CD14-positive monocyte (primary cell): ENCODE measurements at regions not wholly inside any gene's neighbourhood (a gene's known extent, or its start where the extent isn't known, plus 50 kb on each side); places are given as distances from the start of the nearest gene placed in this dataset.

Source experiments
- DNase-seq, 3 donors: peaks; one replicate each; pipeline ENCODE4 v3.0.0-alpha.2; 2011 to 2022
- H2AFZ ChIP-seq: 2 replicates; pipeline ENCODE4 v1.6.0; 2012; ENCODE audit warnings: mild to moderate bottlenecking, low read depth, low read length, inconsistent platforms; ENCODE audit not compliant: insufficient read depth, poor library complexity, severe bottlenecking
- H3K27ac ChIP-seq, 2 donors: 1 replicate in 1 of 2; 2 replicates in 1 of 2; pipeline ENCODE4 v1.5.1; 2012 to 2013; ENCODE audit warnings: low read length in 2 of 2, control low read depth in 1 of 2, inconsistent platforms in 1 of 2, low read depth in 1 of 2, mild to moderate bottlenecking in 1 of 2
- H3K27me3 ChIP-seq, 2 donors: one replicate each; pipeline versions ENCODE4 v1.6.0 to v1.6.1; 2011 to 2013; ENCODE audit warnings: low read length in 2 of 2; ENCODE audit not compliant: control insufficient read depth in 2 of 2, insufficient read depth in 2 of 2
- H3K36me3 ChIP-seq, 2 donors: replicated peaks in 1 of 2; 1 replicate in 1 of 2; 2 replicates in 1 of 2; pipeline versions ENCODE4 v1.5.1 to v1.6.1; 2012 to 2013; ENCODE audit warnings: low read length in 2 of 2, control low read depth in 1 of 2, inconsistent platforms in 1 of 2, mild to moderate bottlenecking in 1 of 2; ENCODE audit not compliant: insufficient read depth in 2 of 2, control insufficient read depth in 1 of 2
- H3K4me1 ChIP-seq, 2 donors: 1 replicate in 1 of 2; 2 replicates in 1 of 2; pipeline versions ENCODE4 v1.5.1 to v1.6.1; 2012 to 2013; ENCODE audit warnings: low read length in 2 of 2, control low read depth in 1 of 2, inconsistent platforms in 1 of 2, mild to moderate bottlenecking in 1 of 2, moderate library complexity in 1 of 2; ENCODE audit not compliant: insufficient read depth in 2 of 2, control insufficient read depth in 1 of 2
- H3K4me2 ChIP-seq: replicated peaks from 2 replicates; pipeline ENCODE3; 2012; ENCODE audit warnings: low read length, moderate library complexity, mild to moderate bottlenecking; ENCODE audit not compliant: poor library complexity, severe bottlenecking; ENCODE audit errors: extremely low read depth
- H3K4me3 ChIP-seq, 3 experiments: fragments of 200-600 bp in 1 of 3; sonication (generic) in 1 of 3; replicated peaks in 1 of 3; 1 replicate in 2 of 3; 2 replicates in 1 of 3; pipeline ENCODE4 v1.5.1; 2011 to 2013; ENCODE audit warnings: low read length in 3 of 3, mild to moderate bottlenecking in 3 of 3, control low read depth in 2 of 3, low read depth in 2 of 3, inconsistent platforms in 1 of 3, moderate library complexity in 1 of 3
- H3K79me2 ChIP-seq: 2 replicates; pipeline ENCODE4 v1.6.0; 2012; ENCODE audit warnings: mild to moderate bottlenecking, control low read depth, inconsistent platforms, low read length, moderate library complexity; ENCODE audit not compliant: insufficient read depth
- H3K9ac ChIP-seq: 2 replicates; pipeline ENCODE4 v1.6.0; 2017; ENCODE audit warnings: low read length, mild to moderate bottlenecking; ENCODE audit not compliant: insufficient read depth, poor library complexity, severe bottlenecking
- H3K9me3 ChIP-seq, 2 donors: replicated peaks in 1 of 2; 1 replicate in 1 of 2; 2 replicates in 1 of 2; pipeline versions ENCODE4 v1.5.1 to v1.6.1; 2012 to 2013; ENCODE audit warnings: low read length in 2 of 2, control low read depth in 1 of 2; ENCODE audit not compliant: control insufficient read depth in 1 of 2, insufficient read depth in 1 of 2
- H4K20me1 ChIP-seq: 2 replicates; pipeline ENCODE4 v1.6.0; 2012; ENCODE audit warnings: mild to moderate bottlenecking, low read length, control low read depth, moderate library complexity; ENCODE audit not compliant: insufficient read depth
- H3K27ac Mint-ChIP-seq, 7 donors: one replicate each; pipeline ENCODE4 v1.8.0; 2020; ENCODE audit warnings: mild to moderate bottlenecking in 7 of 7, mixed read lengths in 7 of 7, moderate library complexity in 6 of 7, inconsistent platforms in 2 of 7
- H3K27me3 Mint-ChIP-seq, 3 donors: one replicate each; pipeline ENCODE4 v1.8.0; 2021 to 2022; ENCODE audit warnings: low read depth in 3 of 3, mild to moderate bottlenecking in 3 of 3, mixed read lengths in 3 of 3, moderate library complexity in 3 of 3, inconsistent platforms in 1 of 3
- H3K36me3 Mint-ChIP-seq, 2 donors: one replicate each; pipeline ENCODE4 v1.8.0; 2020; ENCODE audit warnings: mixed read lengths in 2 of 2, inconsistent platforms in 1 of 2, mild to moderate bottlenecking in 1 of 2
- H3K4me1 Mint-ChIP-seq: one replicate; pipeline ENCODE4 v1.8.0; 2020; ENCODE audit warnings: mild to moderate bottlenecking, mixed read lengths
- H3K4me3 Mint-ChIP-seq, 2 donors: one replicate each; pipeline ENCODE4 v1.8.0; 2020; ENCODE audit warnings: mild to moderate bottlenecking in 2 of 2, mixed read lengths in 2 of 2, moderate library complexity in 1 of 2
- H3K9me3 Mint-ChIP-seq, 7 donors: one replicate each; pipeline ENCODE4 v1.8.0; 2020 to 2022; ENCODE audit warnings: mixed read lengths in 7 of 7, mild to moderate bottlenecking in 6 of 7, moderate library complexity in 6 of 7, inconsistent platforms in 2 of 7
- CTCF ChIP-seq: fragments of 200-600 bp; IDR thresholded peaks from one replicate; pipeline ENCODE4 v1.8.0; 2022; ENCODE audit warnings: antibody characterized with exemption, mild to moderate bottlenecking
- WGBS: methylation state at CpG from one replicate; pipeline ENCODE4 v1.1.5; 2013; ENCODE audit warnings: missing lambda C conversion rate; ENCODE audit not compliant: insufficient coverage; 5-methylcytosine and 5-hydroxymethylcytosine counted together
- intact Hi-C, 2 donors: fragments of 100-400 bp; cut with micrococcal nuclease; formaldehyde crosslinking; loops; one replicate each; pipeline versions ENCODE4 v1.15.0 to v1.15.1; 2023

GRCh38 chr12:66744956-66745383 is 66.1 kb upstream of the GRIP1 start:
- intact Hi-C loops: no loop called here
- Histone ChIP-seq H3K9ac (no peak overlapping the region), H3K9me3 (no peaks in the 10 kb centered on the region), H4K20me1 (no peaks in the 10 kb centered on the region), H3K4me2 (no peak overlapping the region), H3K4me1 (no peaks in the 10 kb centered on the region), H3K27ac (no peak overlapping the region), H3K36me3 (no peaks in the 10 kb centered on the region), H3K27me3 (no peaks in the 10 kb centered on the region), H3K4me3 (no peak overlapping the region), H3K79me2 (no peaks in the 10 kb centered on the region), H2AFZ (no peak overlapping the region)
- no peak overlapping the region for H3K4me3 Mint-ChIP-seq
- TF ChIP-seq CTCF: no peak
- H3K9me3 Mint-ChIP-seq: peaks cover 0 to 2% (median 0%) of the 10 kb centered on the region in 7 donors
- DNase-seq: no peak
- no peaks in the 10 kb centered on the region for H3K36me3 Mint-ChIP-seq
- H3K27me3 Mint-ChIP-seq: no peaks in the 10 kb centered on the region
- H3K4me1 Mint-ChIP-seq: peaks cover 5% of the 10 kb centered on the region
- 94% methylated on average over 2 of the region's 3 CpGs for WGBS
- H3K27ac Mint-ChIP-seq: no peak overlapping the region

- no peak for TF ChIP-seq CTCF
- H2AFZ ChIP-seq: no peak overlapping the region
- no CpG with 5 or more reads among the region's 1 CpG for WGBS
Measured at GRCh38 chr12:66746489-66747201, 67.8 kb upstream of the GRIP1 start.

More at GRCh38 chr12:66746489-66747201, 67.8 kb upstream of the GRIP1 start:
- H3K36me3 ChIP-seq: no peaks in the 10 kb centered on the region
- DNase-seq: no peak
- Mint-ChIP-seq H3K36me3 (no peaks in the 10 kb centered on the region), H3K27ac (no peak overlapping the region), H3K9me3 (peaks cover 0 to 2% (median 0%) of the 10 kb centered on the region in 7 donors), H3K27me3 (peaks cover 0 to 2% (median 2%) of the 10 kb centered on the region in 3 donors), H3K4me3 (no peak overlapping the region), H3K4me1 (peaks cover 5% of the 10 kb centered on the region)
- H3K27ac ChIP-seq: no peak overlapping the region
- H3K27me3 ChIP-seq: no peaks in the 10 kb centered on the region
- no peaks in the 10 kb centered on the region for H3K79me2 ChIP-seq
- H3K4me2 ChIP-seq: no peak overlapping the region
- H4K20me1 ChIP-seq: no peaks in the 10 kb centered on the region
- H3K9ac ChIP-seq: no peak overlapping the region
- no peaks in the 10 kb centered on the region for H3K9me3 ChIP-seq
- no peaks in the 10 kb centered on the region for H3K4me1 ChIP-seq
- H3K4me3 ChIP-seq: no peak overlapping the region
- intact Hi-C loops: no loop called here
